Neural progenitor cell (in vitro differentiated cells): ENCODE measurements at regions not wholly inside any gene's neighbourhood (a gene's known extent, or its start where the extent isn't known, plus 50 kb on each side); places are given as distances from the start of the nearest gene placed in this dataset.

Source experiments
- EZH2 ChIP-seq: fragments of 200-600 bp; sonication (generic); IDR thresholded peaks from 2 replicates; pipeline ENCODE4 v1.6.1; 2017; ENCODE audit warnings: antibody characterized with exemption, mild to moderate bottlenecking, moderate library complexity
- EZH2phosphoT487 ChIP-seq: fragments of 200-600 bp; sonication (generic); IDR thresholded peaks from 2 replicates; pipeline ENCODE4 v1.6.1; 2017; ENCODE audit warnings: antibody characterized with exemption
- TF ChIP-seq, protein P1 (sequence below): fragments of 200-600 bp; sonication (generic); IDR thresholded peaks from 2 replicates; pipeline ENCODE4 v1.5.1; 2017; ENCODE audit warnings: antibody characterized with exemption, mild to moderate bottlenecking

DNA sequence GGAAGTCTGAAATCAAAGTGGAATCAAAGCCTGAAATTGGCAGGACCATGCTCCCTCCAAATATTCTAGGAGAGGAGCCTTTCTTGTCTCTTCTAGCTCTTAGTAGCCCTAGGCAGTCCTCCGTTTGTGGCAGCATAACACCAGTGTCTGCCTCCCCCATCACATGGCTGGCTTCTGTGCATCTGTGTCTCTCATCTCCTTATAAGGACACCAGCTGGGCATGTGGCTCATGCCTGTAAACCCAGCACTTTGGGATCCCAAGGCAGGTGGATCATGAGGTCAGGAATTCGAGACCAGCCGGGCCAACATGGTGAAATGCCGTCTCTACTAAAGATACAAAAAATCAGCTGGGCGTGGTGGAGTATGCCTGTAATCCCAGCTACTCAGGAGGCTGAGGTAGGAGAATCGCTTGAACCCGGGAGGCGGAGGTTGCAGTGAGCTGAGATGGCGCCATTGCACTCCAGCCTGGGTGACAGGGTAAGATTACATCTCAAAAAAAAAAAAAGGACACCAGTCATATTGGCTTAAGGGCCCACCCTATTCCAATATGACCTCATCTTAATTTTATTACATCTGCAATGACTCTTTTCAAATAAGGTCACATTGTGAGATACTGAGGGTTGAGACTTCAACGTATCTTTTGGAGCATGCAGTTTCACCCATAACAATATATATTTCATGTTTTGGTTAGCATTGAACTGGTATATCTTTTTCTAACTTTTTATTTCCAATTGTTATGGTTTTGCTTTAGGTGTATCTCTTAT lies 148.0 kb upstream of the TPM1 start:
- TF ChIP-seq, protein P1, sequence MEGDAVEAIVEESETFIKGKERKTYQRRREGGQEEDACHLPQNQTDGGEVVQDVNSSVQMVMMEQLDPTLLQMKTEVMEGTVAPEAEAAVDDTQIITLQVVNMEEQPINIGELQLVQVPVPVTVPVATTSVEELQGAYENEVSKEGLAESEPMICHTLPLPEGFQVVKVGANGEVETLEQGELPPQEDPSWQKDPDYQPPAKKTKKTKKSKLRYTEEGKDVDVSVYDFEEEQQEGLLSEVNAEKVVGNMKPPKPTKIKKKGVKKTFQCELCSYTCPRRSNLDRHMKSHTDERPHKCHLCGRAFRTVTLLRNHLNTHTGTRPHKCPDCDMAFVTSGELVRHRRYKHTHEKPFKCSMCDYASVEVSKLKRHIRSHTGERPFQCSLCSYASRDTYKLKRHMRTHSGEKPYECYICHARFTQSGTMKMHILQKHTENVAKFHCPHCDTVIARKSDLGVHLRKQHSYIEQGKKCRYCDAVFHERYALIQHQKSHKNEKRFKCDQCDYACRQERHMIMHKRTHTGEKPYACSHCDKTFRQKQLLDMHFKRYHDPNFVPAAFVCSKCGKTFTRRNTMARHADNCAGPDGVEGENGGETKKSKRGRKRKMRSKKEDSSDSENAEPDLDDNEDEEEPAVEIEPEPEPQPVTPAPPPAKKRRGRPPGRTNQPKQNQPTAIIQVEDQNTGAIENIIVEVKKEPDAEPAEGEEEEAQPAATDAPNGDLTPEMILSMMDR = no peak
- TF ChIP-seq EZH2 = no peak
- no peak for TF ChIP-seq EZH2phosphoT487
